ENCODE measurements at regions not wholly inside any gene's neighbourhood (a gene's known extent, or its start where the extent isn't known, plus 50 kb on each side); places are given as distances from the start of the nearest gene placed in this dataset.

- ATAC-seq (ENCODE audit: low read depth in 2 of 2) (no peak), DNase-seq (no peak)
- Mint-ChIP-seq H3K4me3 (no peak overlapping the region), H3K9me3 (no peaks in the 10 kb centered on the region), H3K36me3 (no peaks in the 10 kb centered on the region), H3K27ac (no peak overlapping the region), H3K4me1 (no peaks in the 10 kb centered on the region), H3K27me3 (no peaks in the 10 kb centered on the region)
Observed at GRCh38 chr4:125459531-125459930, 144.8 kb downstream of the FAT4 start.

- H3K4me1 Mint-ChIP-seq: no peaks in the 10 kb centered on the region
- H3K9me3 Mint-ChIP-seq: no peaks in the 10 kb centered on the region
- no peak for ATAC-seq (ENCODE audit: low read depth in 2 of 2)
- H3K27ac Mint-ChIP-seq: no peak overlapping the region
- no peak overlapping the region for H3K4me3 Mint-ChIP-seq
- H3K27me3 Mint-ChIP-seq: no peaks in the 10 kb centered on the region
- no peak for DNase-seq
- no peaks in the 10 kb centered on the region for H3K36me3 Mint-ChIP-seq
Observed at GRCh38 chr4:125461676-125462363, 147.1 kb downstream of the FAT4 start.

GRCh38 chr4:125464146-125464545 lies 149.4 kb downstream of the FAT4 start:
- Mint-ChIP-seq H3K27me3 (no peaks in the 10 kb centered on the region), H3K9me3 (peaks cover 0 to 4% (median 0%) of the 10 kb centered on the region in 7 donors), H3K4me3 (no peak overlapping the region), H3K4me1 (no peaks in the 10 kb centered on the region), H3K36me3 (no peaks in the 10 kb centered on the region), H3K27ac (no peak overlapping the region)
- DNase-seq (no peak), ATAC-seq (ENCODE audit: low read depth in 2 of 2) (no peak)

GRCh38 chr4:125481334-125482045 lies 166.7 kb downstream of the FAT4 start:
- H3K9me3 Mint-ChIP-seq: peaks cover 0 to 5% (median 0%) of the 10 kb centered on the region in 7 donors
- H3K4me3 Mint-ChIP-seq: no peak overlapping the region
- ATAC-seq (ENCODE audit: low read depth in 2 of 2) (no peak), DNase-seq (no peak)
- H3K4me1 Mint-ChIP-seq: no peaks in the 10 kb centered on the region
- no peak overlapping the region for H3K27ac Mint-ChIP-seq
- no peaks in the 10 kb centered on the region for H3K27me3 Mint-ChIP-seq
- H3K36me3 Mint-ChIP-seq: no peaks in the 10 kb centered on the region

DNA sequence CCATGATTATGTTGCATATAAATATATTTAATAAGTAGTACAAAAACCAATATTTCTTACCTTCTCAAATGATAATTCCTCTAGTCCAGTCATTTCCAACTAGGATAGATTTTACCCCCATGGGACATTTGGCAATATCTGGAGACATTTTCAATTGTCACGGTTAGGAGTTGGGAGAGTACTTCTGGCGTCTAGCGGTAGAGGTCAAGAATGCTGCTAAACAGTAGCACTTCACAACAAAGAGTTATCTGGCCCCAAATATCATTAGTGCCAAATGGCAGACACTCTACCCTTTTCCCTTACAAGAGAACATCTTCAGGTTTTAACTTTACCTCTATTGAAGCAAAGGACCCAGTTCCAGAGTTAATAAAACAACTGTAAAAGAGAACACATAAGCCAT lies 168.1 kb downstream of the FAT4 start:
- Mint-ChIP-seq H3K36me3 (no peaks in the 10 kb centered on the region), H3K4me3 (no peak overlapping the region), H3K9me3 (peaks cover 0 to 5% (median 0%) of the 10 kb centered on the region in 7 donors), H3K27me3 (no peaks in the 10 kb centered on the region), H3K27ac (no peak overlapping the region), H3K4me1 (no peaks in the 10 kb centered on the region)
- no peak for DNase-seq
- no peak for ATAC-seq (ENCODE audit: low read depth in 2 of 2)

GRCh38 chr4:125483278-125483677 lies 168.5 kb downstream of the FAT4 start:
- Mint-ChIP-seq H3K27ac (no peak overlapping the region), H3K4me1 (no peaks in the 10 kb centered on the region), H3K9me3 (peaks cover 0 to 8% (median 0%) of the 10 kb centered on the region in 7 donors), H3K4me3 (no peak overlapping the region), H3K36me3 (no peaks in the 10 kb centered on the region), H3K27me3 (no peaks in the 10 kb centered on the region)
- ATAC-seq (ENCODE audit: low read depth in 2 of 2) (no peak), DNase-seq (no peak)

- H3K4me1 Mint-ChIP-seq: no peaks in the 10 kb centered on the region
- ATAC-seq (ENCODE audit: low read depth in 2 of 2): no peak
- peaks cover 0 to 9% (median 2%) of the 10 kb centered on the region in 7 donors for H3K9me3 Mint-ChIP-seq
- H3K36me3 Mint-ChIP-seq: no peaks in the 10 kb centered on the region
- H3K4me3 Mint-ChIP-seq: no peak overlapping the region
- no peak for DNase-seq
- no peaks in the 10 kb centered on the region for H3K27me3 Mint-ChIP-seq
- no peak overlapping the region for H3K27ac Mint-ChIP-seq
Observed at GRCh38 chr4:125484912-125485311, 170.2 kb downstream of the FAT4 start.

DNA sequence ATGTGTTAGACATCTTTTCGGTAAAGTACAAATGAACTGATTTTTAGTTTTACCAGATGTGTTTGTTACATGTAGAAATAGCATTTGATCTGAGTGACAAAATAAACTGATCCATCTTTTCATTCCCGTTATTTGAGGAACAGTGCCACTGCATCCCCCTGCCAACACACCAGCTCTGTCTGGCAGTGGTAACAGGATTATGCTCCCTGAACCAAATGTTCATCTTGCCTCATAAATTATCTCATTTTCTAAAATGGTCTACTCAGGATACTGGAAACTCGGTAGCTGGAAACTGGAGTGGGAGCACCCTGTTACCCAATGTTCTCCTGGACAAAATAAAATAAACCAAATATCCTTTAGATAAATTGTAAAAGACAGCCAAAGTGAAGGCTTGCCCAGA lies 171.6 kb downstream of the FAT4 start:
- no peaks in the 10 kb centered on the region for H3K36me3 Mint-ChIP-seq
- no peak for DNase-seq

GRCh38 chr4:125489952-125490690 lies 175.4 kb downstream of the FAT4 start:
- H3K27me3 Mint-ChIP-seq: no peaks in the 10 kb centered on the region
- DNase-seq (no peak), ATAC-seq (ENCODE audit: low read depth in 2 of 2) (no peak)
- H3K9me3 Mint-ChIP-seq: peaks cover 0 to 4% (median 0%) of the 10 kb centered on the region in 7 donors
- no peaks in the 10 kb centered on the region for H3K4me1 Mint-ChIP-seq
- H3K4me3 Mint-ChIP-seq: no peak overlapping the region
- H3K27ac Mint-ChIP-seq: no peak overlapping the region
- no peaks in the 10 kb centered on the region for H3K36me3 Mint-ChIP-seq

More for the DNA sequence above, 171.6 kb downstream of the FAT4 start:
- Mint-ChIP-seq H3K27ac (no peak overlapping the region), H3K4me1 (no peaks in the 10 kb centered on the region), H3K4me3 (no peak overlapping the region), H3K9me3 (peaks cover 0 to 9% (median 2%) of the 10 kb centered on the region in 7 donors), H3K27me3 (no peaks in the 10 kb centered on the region)
- no peak for ATAC-seq (ENCODE audit: low read depth in 2 of 2)

- Mint-ChIP-seq H3K9me3 (peaks cover 0 to 4% (median 0%) of the 10 kb centered on the region in 7 donors), H3K27ac (no peak overlapping the region), H3K27me3 (no peaks in the 10 kb centered on the region), H3K4me3 (no peak overlapping the region), H3K4me1 (no peaks in the 10 kb centered on the region), H3K36me3 (no peaks in the 10 kb centered on the region)
- DNase-seq (no peak), ATAC-seq (ENCODE audit: low read depth in 2 of 2) (no peak)
Observed at GRCh38 chr4:125492957-125493356, 178.2 kb downstream of the FAT4 start.

- H3K4me1 Mint-ChIP-seq: no peaks in the 10 kb centered on the region
- peaks cover 0 to 6% (median 3%) of the 10 kb centered on the region in 7 donors for H3K9me3 Mint-ChIP-seq
- H3K27ac Mint-ChIP-seq: no peak overlapping the region
- no peaks in the 10 kb centered on the region for H3K27me3 Mint-ChIP-seq
- ATAC-seq (ENCODE audit: low read depth in 2 of 2): no peak
- H3K4me3 Mint-ChIP-seq: no peak overlapping the region
- no peak for DNase-seq
- no peaks in the 10 kb centered on the region for H3K36me3 Mint-ChIP-seq
Observed at GRCh38 chr4:125497861-125498260, 183.1 kb downstream of the FAT4 start.

DNA sequence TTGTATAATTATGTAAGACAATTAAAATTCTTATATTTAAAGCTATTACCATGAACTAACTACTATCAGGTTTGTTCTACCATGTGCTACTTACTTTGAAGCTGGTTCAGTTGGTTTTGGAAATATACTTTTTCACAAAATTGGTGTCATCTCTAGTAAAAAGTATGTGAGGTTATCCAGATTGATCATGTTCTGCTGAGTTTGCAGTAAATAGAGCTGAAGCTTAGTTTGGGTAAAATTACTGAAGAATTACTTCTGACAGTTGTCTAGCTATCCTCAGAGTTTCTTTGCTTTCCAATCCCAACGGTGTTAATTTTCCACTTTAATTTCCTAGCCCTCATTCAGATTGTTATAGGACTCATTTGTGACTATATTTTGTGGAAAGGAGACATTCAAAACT lies 184.2 kb downstream of the FAT4 start:
- DNase-seq (no peak), ATAC-seq (ENCODE audit: low read depth in 2 of 2) (no peak)
- H3K27me3 Mint-ChIP-seq: no peaks in the 10 kb centered on the region
- no peaks in the 10 kb centered on the region for H3K4me1 Mint-ChIP-seq
- no peak overlapping the region for H3K4me3 Mint-ChIP-seq
- H3K9me3 Mint-ChIP-seq: peaks cover 0 to 7% (median 3%) of the 10 kb centered on the region in 7 donors
- no peak overlapping the region for H3K27ac Mint-ChIP-seq
- H3K36me3 Mint-ChIP-seq: no peaks in the 10 kb centered on the region

DNA sequence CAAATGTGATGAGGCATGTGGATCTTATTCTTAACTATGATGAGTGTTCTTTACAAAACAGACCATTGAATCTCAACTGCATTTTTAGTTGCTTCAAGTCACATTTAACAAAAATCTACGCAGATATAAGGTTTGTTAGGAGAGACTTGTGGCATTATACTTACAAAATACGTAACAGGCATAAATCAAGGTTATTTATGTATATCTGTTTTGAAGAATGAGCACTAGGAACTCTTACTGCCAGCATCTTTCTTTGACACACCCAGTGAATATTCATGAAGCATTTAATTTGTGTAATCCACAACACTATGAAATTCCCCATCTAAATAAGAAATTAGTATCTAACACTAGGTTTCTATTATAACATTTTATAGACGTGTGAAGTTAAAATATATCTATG lies 186.3 kb downstream of the FAT4 start:
- H3K4me3 Mint-ChIP-seq: no peak overlapping the region
- H3K9me3 Mint-ChIP-seq: peaks cover 0 to 7% (median 3%) of the 10 kb centered on the region in 7 donors
- H3K27ac Mint-ChIP-seq: no peak overlapping the region
- ATAC-seq (ENCODE audit: low read depth in 2 of 2): no peak
- no peak for DNase-seq
- no peaks in the 10 kb centered on the region for H3K36me3 Mint-ChIP-seq
- no peaks in the 10 kb centered on the region for H3K4me1 Mint-ChIP-seq
- H3K27me3 Mint-ChIP-seq: no peaks in the 10 kb centered on the region

DNA sequence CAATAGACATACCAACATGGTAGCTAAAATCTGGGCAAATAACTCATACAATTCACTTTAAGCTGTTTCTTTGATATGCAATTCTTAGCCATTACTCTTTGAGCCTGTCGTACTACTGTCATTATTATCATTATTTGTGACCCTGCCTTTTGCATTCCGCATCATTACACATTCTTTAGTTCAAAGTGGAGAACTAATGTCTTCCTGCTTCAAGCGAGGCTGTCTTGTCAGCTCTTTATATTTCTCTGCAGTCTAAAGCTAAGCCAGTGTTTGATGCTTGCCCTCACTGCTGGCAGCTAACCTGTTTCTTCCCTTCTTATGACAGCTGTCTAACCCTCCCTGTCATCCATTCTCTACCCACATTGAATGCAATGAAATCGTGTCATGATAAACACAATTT lies 186.8 kb downstream of the FAT4 start:
- no peaks in the 10 kb centered on the region for H3K4me1 Mint-ChIP-seq
- no peak for ATAC-seq (ENCODE audit: low read depth in 2 of 2)
- no peak for DNase-seq

More for the DNA sequence above, 186.8 kb downstream of the FAT4 start:
- no peaks in the 10 kb centered on the region for H3K27me3 Mint-ChIP-seq
- H3K4me3 Mint-ChIP-seq: no peak overlapping the region
- peaks cover 0 to 6% (median 3%) of the 10 kb centered on the region in 7 donors for H3K9me3 Mint-ChIP-seq
- no peaks in the 10 kb centered on the region for H3K36me3 Mint-ChIP-seq
- no peak overlapping the region for H3K27ac Mint-ChIP-seq
